ENCODE measurements at regions not wholly inside any gene's neighbourhood (a gene's known extent, or its start where the extent isn't known, plus 50 kb on each side); places are given as distances from the start of the nearest gene placed in this dataset.

- Mint-ChIP-seq H3K9me3 (peaks cover 4% of the 10 kb centered on the region), H3K4me1 (ENCODE audit: low read depth in 2 of 2) (no peaks in the 10 kb centered on the region), H3K4me3 (no peak overlapping the region), H3K36me3 (peaks cover 4% of the 10 kb centered on the region), H3K27ac (no peak overlapping the region), H3K27me3 (no peaks in the 10 kb centered on the region)
- no peak for DNase-seq (ENCODE audit: low spot score)
- ATAC-seq, result no peak
Measured at GRCh38 chr2:149662556-149662955, 75.0 kb upstream of the MMADHC start.

- no peak for ATAC-seq
- no peak overlapping the region for H3K4me3 Mint-ChIP-seq
- no peak overlapping the region for H3K27ac Mint-ChIP-seq
- H3K27me3 Mint-ChIP-seq, result no peaks in the 10 kb centered on the region
- peaks cover 4% of the 10 kb centered on the region for H3K9me3 Mint-ChIP-seq
- DNase-seq (ENCODE audit: low spot score), result no peak
- H3K4me1 Mint-ChIP-seq (ENCODE audit: low read depth in 2 of 2), result no peaks in the 10 kb centered on the region
- peaks cover 4% of the 10 kb centered on the region for H3K36me3 Mint-ChIP-seq
Measured at GRCh38 chr2:149661844-149662243, 74.3 kb upstream of the MMADHC start.

GRCh38 chr2:149658553-149658952 is 71.0 kb upstream of the MMADHC start:
- no peak for DNase-seq (ENCODE audit: low spot score)
- no peaks in the 10 kb centered on the region for H3K4me1 Mint-ChIP-seq (ENCODE audit: low read depth in 2 of 2)
- H3K27ac Mint-ChIP-seq, result no peak overlapping the region
- H3K27me3 Mint-ChIP-seq, result no peaks in the 10 kb centered on the region
- no peak for ATAC-seq
- H3K9me3 Mint-ChIP-seq, result peaks cover 5% of the 10 kb centered on the region
- H3K36me3 Mint-ChIP-seq, result no peaks in the 10 kb centered on the region
- H3K4me3 Mint-ChIP-seq, result no peak overlapping the region

GRCh38 chr2:149657401-149658040 is 69.9 kb upstream of the MMADHC start:
- DNase-seq (ENCODE audit: low spot score) (no peak), ATAC-seq (no peak)
- Mint-ChIP-seq H3K36me3 (no peaks in the 10 kb centered on the region), H3K4me1 (ENCODE audit: low read depth in 2 of 2) (no peaks in the 10 kb centered on the region), H3K27ac (no peak overlapping the region), H3K4me3 (no peak overlapping the region), H3K9me3 (peaks cover 5% of the 10 kb centered on the region), H3K27me3 (no peaks in the 10 kb centered on the region)

- Mint-ChIP-seq H3K27ac (no peak overlapping the region), H3K4me3 (no peak overlapping the region), H3K9me3 (peaks cover 5% of the 10 kb centered on the region), H3K4me1 (ENCODE audit: low read depth in 2 of 2) (no peaks in the 10 kb centered on the region), H3K36me3 (no peaks in the 10 kb centered on the region), H3K27me3 (no peaks in the 10 kb centered on the region)
- DNase-seq (ENCODE audit: low spot score), result no peak
- no peak for ATAC-seq
Measured at GRCh38 chr2:149656996-149657395, 69.4 kb upstream of the MMADHC start.

GRCh38 chr2:149653831-149654445 is 66.4 kb upstream of the MMADHC start:
- no peak for ATAC-seq
- no peak for DNase-seq (ENCODE audit: low spot score)
- Mint-ChIP-seq H3K4me3 (no peak overlapping the region), H3K4me1 (ENCODE audit: low read depth in 2 of 2) (no peaks in the 10 kb centered on the region), H3K27ac (no peak overlapping the region), H3K36me3 (no peaks in the 10 kb centered on the region), H3K9me3 (peaks cover 8% of the 10 kb centered on the region), H3K27me3 (no peaks in the 10 kb centered on the region)

GRCh38 chr2:149652926-149653325 is 65.4 kb upstream of the MMADHC start:
- ATAC-seq, result no peak
- H3K4me3 Mint-ChIP-seq, result no peak overlapping the region
- DNase-seq (ENCODE audit: low spot score), result no peak
- peaks cover 14% of the 10 kb centered on the region for H3K9me3 Mint-ChIP-seq
- H3K27ac Mint-ChIP-seq, result no peak overlapping the region
- H3K36me3 Mint-ChIP-seq, result no peaks in the 10 kb centered on the region
- no peaks in the 10 kb centered on the region for H3K4me1 Mint-ChIP-seq (ENCODE audit: low read depth in 2 of 2)
- H3K27me3 Mint-ChIP-seq, result peaks cover 0 to 8% of the 10 kb centered on the region in 2 donors

- DNase-seq (ENCODE audit: low spot score) (no peak), ATAC-seq (no peak)
- Mint-ChIP-seq H3K4me3 (no peak overlapping the region), H3K4me1 (ENCODE audit: low read depth in 2 of 2) (no peaks in the 10 kb centered on the region), H3K36me3 (no peaks in the 10 kb centered on the region), H3K27me3 (peaks cover 0 to 8% of the 10 kb centered on the region in 2 donors), H3K9me3 (peaks cover 14% of the 10 kb centered on the region), H3K27ac (no peak overlapping the region)
Measured at GRCh38 chr2:149652526-149652925, 65.0 kb upstream of the MMADHC start.

GRCh38 chr2:149651229-149651628 is 63.7 kb upstream of the MMADHC start:
- H3K4me1 Mint-ChIP-seq (ENCODE audit: low read depth in 2 of 2), result no peaks in the 10 kb centered on the region
- no peak for DNase-seq (ENCODE audit: low spot score)
- no peaks in the 10 kb centered on the region for H3K36me3 Mint-ChIP-seq
- no peak for ATAC-seq
- H3K4me3 Mint-ChIP-seq, result no peak overlapping the region
- H3K27ac Mint-ChIP-seq, result no peak overlapping the region
- H3K27me3 Mint-ChIP-seq, result peaks cover 0 to 8% of the 10 kb centered on the region in 2 donors
- H3K9me3 Mint-ChIP-seq, result peaks cover 18% of the 10 kb centered on the region

- Mint-ChIP-seq H3K4me1 (ENCODE audit: low read depth in 2 of 2) (no peaks in the 10 kb centered on the region), H3K4me3 (no peak overlapping the region), H3K36me3 (no peaks in the 10 kb centered on the region), H3K9me3 (peaks cover 18% of the 10 kb centered on the region), H3K27ac (no peak overlapping the region), H3K27me3 (peaks cover 0 to 8% of the 10 kb centered on the region in 2 donors)
- ATAC-seq, result no peak
- no peak for DNase-seq (ENCODE audit: low spot score)
Measured at GRCh38 chr2:149650006-149650405, 62.4 kb upstream of the MMADHC start.

GRCh38 chr2:149648282-149649030 is 60.9 kb upstream of the MMADHC start:
- ATAC-seq (no peak), DNase-seq (ENCODE audit: low spot score) (no peak)
- H3K27me3 Mint-ChIP-seq, result peaks cover 0 to 8% of the 10 kb centered on the region in 2 donors

GRCh38 chr2:149645391-149645790 is 57.8 kb upstream of the MMADHC start:
- Mint-ChIP-seq H3K4me3 (no peak overlapping the region), H3K27ac (no peak overlapping the region), H3K9me3 (peaks cover 20% of the 10 kb centered on the region), H3K4me1 (ENCODE audit: low read depth in 2 of 2) (no peaks in the 10 kb centered on the region), H3K27me3 (peaks cover 0 to 21% of the 10 kb centered on the region in 2 donors), H3K36me3 (peaks cover 10% of the 10 kb centered on the region)
- no peak for ATAC-seq
- no peak for DNase-seq (ENCODE audit: low spot score)

More at GRCh38 chr2:149648282-149649030, 60.9 kb upstream of the MMADHC start:
- H3K36me3 Mint-ChIP-seq, result no peaks in the 10 kb centered on the region
- H3K9me3 Mint-ChIP-seq, result peaks cover 16% of the 10 kb centered on the region
- H3K27ac Mint-ChIP-seq, result no peak overlapping the region
- no peak overlapping the region for H3K4me3 Mint-ChIP-seq
- no peaks in the 10 kb centered on the region for H3K4me1 Mint-ChIP-seq (ENCODE audit: low read depth in 2 of 2)
